A549 (cell line): ENCODE measurements at regions not wholly inside any gene's neighbourhood (a gene's known extent, or its start where the extent isn't known, plus 50 kb on each side); places are given as distances from the start of the nearest gene placed in this dataset.

Experiments used
- ATAC-seq, 2 experiments: fragments of 200-7000 bp in 1 of 2; fragments of >200 bp in 1 of 2; cut with Nextera tagmentation in 1 of 2; cut with Tn5 transposase in 1 of 2; 3 replicates each; pipeline versions ENCODE4 v1.8.0 to v1.9.1; 2018 to 2020; ENCODE audit warnings: mild to moderate bottlenecking in 1 of 2, moderate library complexity in 1 of 2
- CTCF ChIA-PET: fragments of 300-600 bp; sonication (Branson Sonifier 250); formaldehyde crosslinking; extraction: SDS; loops from one replicate; lab custom pipeline; 2021; ENCODE audit warnings: antibody characterized with exemption, inconsistent platforms; lab: Yijun Ruan, JAX
- POLR2A ChIA-PET: fragments of 350-600 bp; formaldehyde crosslinking; extraction: SDS; loops from one replicate; lab custom pipeline; 2021; ENCODE audit warnings: antibody characterized with exemption, inconsistent platforms; lab: Yijun Ruan, JAX
- DNase-seq, 2 experiments: peaks; one replicate each; pipeline versions ENCODE4 v3.0.0 to v3.0.0-alpha.2; 2011 to 2016; ENCODE audit warnings: low read depth in 1 of 2, low spot score in 1 of 2
- FAIRE-seq: peaks from 2 replicates; lab custom pipeline; 2011; peaks lifted over from hg19 to GRCh38; lab: Jason Lieb, UNC
- H3K27ac ChIP-seq, 2 experiments: fragments of >200 bp; sonication (Bioruptor Twin); formaldehyde crosslinking; 3 replicates each; pipeline ENCODE4 v1.5.1; 2016 to 2017
- H3K4me1 ChIP-seq: fragments of >200 bp; sonication (Bioruptor Twin); formaldehyde crosslinking; 3 replicates; pipeline ENCODE4 v1.6.1; 2016
- H3K4me2 ChIP-seq: fragments of >200 bp; sonication (Bioruptor Twin); formaldehyde crosslinking; 3 replicates; pipeline ENCODE4 v1.6.1; 2016
- H3K4me3 ChIP-seq: fragments of >200 bp; sonication (Bioruptor Twin); formaldehyde crosslinking; 3 replicates; pipeline ENCODE4 v1.5.1; 2016
- H3K9me3 ChIP-seq: fragments of >200 bp; sonication (Bioruptor Twin); formaldehyde crosslinking; 3 replicates; pipeline ENCODE4 v1.6.1; 2016
- CBX8 ChIP-seq: fragments of 200-600 bp; sonication (generic); IDR thresholded peaks from 2 replicates; pipeline ENCODE4 v1.6.1; 2016
- CEBPB ChIP-seq, 2 experiments: fragments of >200 bp in 1 of 2; sonication (Bioruptor Twin) in 1 of 2; formaldehyde crosslinking in 1 of 2; IDR thresholded peaks; 2 replicates each; pipeline ENCODE4 v1.6.1; 2012 to 2016
- CHD4 ChIP-seq: fragments of 200-600 bp; sonication (generic); IDR thresholded peaks from 2 replicates; pipeline ENCODE4 v1.6.1; 2016; ENCODE audit warnings: antibody characterized with exemption, mild to moderate bottlenecking, borderline replicate concordance
- E2F6 ChIP-seq: IDR thresholded peaks from 2 replicates; pipeline ENCODE4 v1.6.1; 2012; ENCODE audit warnings: low read depth, borderline replicate concordance
- EHMT2 ChIP-seq: fragments of 200-600 bp; sonication (generic); IDR thresholded peaks from 2 replicates; pipeline ENCODE4 v1.6.1; 2016; ENCODE audit warnings: antibody characterized with exemption, low read depth, mild to moderate bottlenecking, moderate library complexity
- ELK1 ChIP-seq: fragments of 150-350 bp; IDR thresholded peaks from 2 replicates; pipeline ENCODE4 v1.6.1; 2014; ENCODE audit warnings: low read depth, mild to moderate bottlenecking, low read length
- EP300 ChIP-seq, 2 experiments: fragments of >200 bp; sonication (Bioruptor Twin); formaldehyde crosslinking; IDR thresholded peaks; 2 replicates in 1 of 2; 3 replicates in 1 of 2; pipeline ENCODE4 v1.6.1; 2016 to 2017
- ESRRA ChIP-seq: fragments of 150-350 bp; IDR thresholded peaks from 2 replicates; pipeline ENCODE4 v1.6.1; 2014; ENCODE audit warnings: mild to moderate bottlenecking, low read length, borderline replicate concordance
- FOSL2 ChIP-seq, 2 experiments: fragments of 450-650 bp in 1 of 2; fragments of >200 bp in 1 of 2; sonication (Bioruptor Twin) in 1 of 2; formaldehyde crosslinking; IDR thresholded peaks; 2 replicates each; pipeline versions ENCODE4 v1.5.0 to v1.6.1; 2016 to 2020; ENCODE audit warnings: mild to moderate bottlenecking in 1 of 2, moderate library complexity in 1 of 2
- GATA3 ChIP-seq: IDR thresholded peaks from 2 replicates; pipeline ENCODE4 v1.6.1; 2012; ENCODE audit warnings: borderline replicate concordance
- HEYL ChIP-seq: fragments of 250-450 bp; sonication (Bioruptor Pico); IDR thresholded peaks from 2 replicates; pipeline ENCODE4 v1.8.0; 2021; ENCODE audit warnings: mild to moderate bottlenecking, moderate library complexity
- HOXB13 ChIP-seq: fragments of 250-450 bp; sonication (Bioruptor Pico); IDR thresholded peaks from 2 replicates; pipeline ENCODE4 v1.5.0; 2020; ENCODE audit warnings: low read depth, mild to moderate bottlenecking, moderate library complexity
- HOXB5 ChIP-seq: fragments of 250-450 bp; sonication (Bioruptor Pico); IDR thresholded peaks from 2 replicates; pipeline ENCODE4 v1.5.0; 2020; ENCODE audit warnings: mild to moderate bottlenecking, moderate library complexity
- JUN ChIP-seq, 2 experiments: fragments of >200 bp; sonication (Bioruptor Twin); formaldehyde crosslinking; IDR thresholded peaks; 2 replicates in 1 of 2; 3 replicates in 1 of 2; pipeline ENCODE4 v1.6.1; 2016 to 2017
- JUNB ChIP-seq: fragments of >200 bp; sonication (Bioruptor Twin); formaldehyde crosslinking; IDR thresholded peaks from 2 replicates; pipeline ENCODE4 v1.6.1; 2016
- KDM1A ChIP-seq: fragments of 200-600 bp; sonication (generic); IDR thresholded peaks from 2 replicates; pipeline ENCODE4 v1.6.1; 2016; ENCODE audit warnings: low read depth, mild to moderate bottlenecking
- KDM5A ChIP-seq: fragments of 200-600 bp; sonication (generic); IDR thresholded peaks from 2 replicates; pipeline ENCODE4 v1.6.1; 2016; ENCODE audit warnings: antibody characterized with exemption, mild to moderate bottlenecking
- MAFK ChIP-seq: fragments of 450-650 bp; IDR thresholded peaks from 2 replicates; pipeline ENCODE4 v1.6.1; 2014; ENCODE audit not compliant: partially characterized antibody
- MAZ ChIP-seq: fragments of 150-350 bp; IDR thresholded peaks from 2 replicates; pipeline ENCODE4 v1.6.1; 2014; ENCODE audit warnings: antibody characterized with exemption, low read depth, low read length, borderline replicate concordance
- PBX3 ChIP-seq: IDR thresholded peaks from 2 replicates; pipeline ENCODE4 v1.6.1; 2012
- POLR2A ChIP-seq: IDR thresholded peaks from 2 replicates; pipeline ENCODE4 v1.6.1; 2012; ENCODE audit warnings: mild to moderate bottlenecking, low read length
- RARB ChIP-seq: fragments of 250-450 bp; sonication (Bioruptor Pico); IDR thresholded peaks from 2 replicates; pipeline ENCODE4 v1.8.0; 2021; ENCODE audit warnings: mild to moderate bottlenecking, moderate library complexity
- SMC3 ChIP-seq: fragments of >200 bp; sonication (Bioruptor Twin); formaldehyde crosslinking; IDR thresholded peaks from 3 replicates; pipeline ENCODE4 v1.6.1; 2018; ENCODE audit warnings: inconsistent platforms
- ZC3H11A ChIP-seq: fragments of 450-650 bp; IDR thresholded peaks from 2 replicates; pipeline ENCODE4 v1.6.1; 2014; ENCODE audit warnings: antibody characterized with exemption, mild to moderate bottlenecking
- ZSCAN20 ChIP-seq: fragments of 250-450 bp; sonication (Bioruptor Pico); IDR thresholded peaks from 2 replicates; pipeline ENCODE4 v1.8.0; 2022; ENCODE audit warnings: mild to moderate bottlenecking, moderate library complexity
- WGBS: methylation state at CpG from one replicate; pipeline ENCODE4 v1.1.6; 2017; ENCODE audit errors: missing lambda C conversion rate; 5-methylcytosine and 5-hydroxymethylcytosine counted together
- TF ChIP-seq, protein P1 (sequence below): fragments of 250-450 bp; sonication (Bioruptor Pico); IDR thresholded peaks from 2 replicates; pipeline ENCODE4 v1.5.0; 2021; ENCODE audit warnings: mild to moderate bottlenecking, moderate library complexity, borderline replicate concordance
- TF ChIP-seq, protein P2 (sequence below): fragments of 200-600 bp; sonication (generic); IDR thresholded peaks from 2 replicates; pipeline ENCODE4 v1.6.1; 2016; ENCODE audit warnings: antibody characterized with exemption, mild to moderate bottlenecking, moderate library complexity

- WGBS, result 92% methylated on average over 8 of the region's 8 CpGs
- DNase-seq (no peak), FAIRE-seq (no peak), ATAC-seq (no peak)
- CTCF ChIA-PET, result interaction anchor here (1.0 to 1.2 kb wide), 2 partner anchors 11 to 1061 kb away, joined by 3 to 4 read pairs; no protein-coding TSS in a partner anchor
- Histone ChIP-seq H3K9me3 (peaks cover 8% of the 10 kb centered on the region; the same call in 1 of the 3 replicates), H3K4me1 (peaks cover 35% of the 10 kb centered on the region), H3K27ac (peak overlapping the region in 1 of 2 experiments; percentile 60; a peak in 3 of 6 replicates), H3K4me2 (no peak overlapping the region), H3K4me3 (no peak overlapping the region)
- no peak for TF ChIP-seq ZC3H11A
- no peak for TF ChIP-seq SMC3
- no peak for TF ChIP-seq E2F6
- no peak for TF ChIP-seq ELK1
- no peak for TF ChIP-seq JUN (IDR thresholded peaks at IDR 0.05)
- TF ChIP-seq, protein P1, sequence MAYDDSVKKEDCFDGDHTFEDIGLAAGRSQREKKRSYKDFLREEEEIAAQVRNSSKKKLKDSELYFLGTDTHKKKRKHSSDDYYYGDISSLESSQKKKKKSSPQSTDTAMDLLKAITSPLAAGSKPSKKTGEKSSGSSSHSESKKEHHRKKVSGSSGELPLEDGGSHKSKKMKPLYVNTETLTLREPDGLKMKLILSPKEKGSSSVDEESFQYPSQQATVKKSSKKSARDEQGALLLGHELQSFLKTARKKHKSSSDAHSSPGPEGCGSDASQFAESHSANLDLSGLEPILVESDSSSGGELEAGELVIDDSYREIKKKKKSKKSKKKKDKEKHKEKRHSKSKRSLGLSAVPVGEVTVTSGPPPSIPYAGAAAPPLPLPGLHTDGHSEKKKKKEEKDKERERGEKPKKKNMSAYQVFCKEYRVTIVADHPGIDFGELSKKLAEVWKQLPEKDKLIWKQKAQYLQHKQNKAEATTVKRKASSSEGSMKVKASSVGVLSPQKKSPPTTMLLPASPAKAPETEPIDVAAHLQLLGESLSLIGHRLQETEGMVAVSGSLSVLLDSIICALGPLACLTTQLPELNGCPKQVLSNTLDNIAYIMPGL (CRISPR knock-in tag), result no peak
- TF ChIP-seq JUNB, result no peak
- no peak for TF ChIP-seq EP300 (IDR thresholded peaks at IDR 0.05)
- no peak for TF ChIP-seq EHMT2
- TF ChIP-seq HEYL, result no peak
- no peak for TF ChIP-seq MAFK
- TF ChIP-seq KDM1A, result no peak
- no peak for TF ChIP-seq RARB (CRISPR knock-in tag)
- no peak for TF ChIP-seq ZSCAN20 (CRISPR knock-in tag)
- no peak for TF ChIP-seq POLR2A
- no peak for TF ChIP-seq FOSL2 (IDR thresholded peaks at IDR 0.05)
- TF ChIP-seq FOSL2 (CRISPR knock-in tag; IDR thresholded peaks at IDR 0.05), result no peak
- POLR2A ChIA-PET, result no interaction called here
These were observed 652.6 kb downstream of the METTL15 start for GRCh38 chr11:28760676-28761390.

DNA sequence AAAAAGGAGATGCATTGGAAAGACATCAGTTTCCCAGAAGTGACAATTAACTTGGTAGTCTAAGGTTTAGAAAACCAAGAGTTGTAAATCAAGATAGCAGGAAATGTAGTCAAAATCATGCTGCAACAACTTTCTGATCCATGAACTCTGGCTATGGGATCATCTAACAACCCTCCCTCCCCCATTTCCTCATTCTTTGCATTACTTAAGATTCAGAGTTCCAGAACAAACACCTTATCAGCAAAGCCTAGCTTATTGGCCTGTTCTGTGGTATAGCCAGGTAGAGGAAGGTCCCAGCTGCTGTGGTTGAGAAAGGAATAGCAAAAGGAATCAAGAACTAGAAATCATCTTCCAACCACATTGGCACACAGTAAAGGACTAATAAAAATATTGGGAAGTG is 651.1 kb downstream of the METTL15 start:
- Histone ChIP-seq H3K27ac (peak overlapping the region; percentile 83 to 88), H3K4me2 (peak overlapping the region; percentile 11; the same call in 1 of the 3 replicates), H3K4me1 (peaks cover 35% of the 10 kb centered on the region), H3K9me3 (peaks cover 8% of the 10 kb centered on the region; the same call in 1 of the 3 replicates), H3K4me3 (no peak overlapping the region)
- POLR2A ChIA-PET, result no interaction called here
- ATAC-seq (peak in 1 of 2 experiments; percentile 19; a peak in 1 of 6 replicates), FAIRE-seq (peak; percentile 81), DNase-seq (peak in 1 of 2 experiments; percentile 74)
- CTCF ChIA-PET, result interaction anchor here (0.7 to 0.8 kb wide), 2 partner anchors 54 to 586 kb away, joined by 3 read pairs; no protein-coding TSS in a partner anchor
- TF ChIP-seq ESRRA (no peak), GATA3 (peak; percentile 55), RARB (CRISPR knock-in tag) (no peak), KDM1A (no peak), HEYL (no peak), PBX3 (no peak), MAZ (no peak), KDM5A (no peak), CEBPB (IDR thresholded peaks at IDR 0.05) (peak in 1 of 2 experiments; percentile 31; a peak in 1 of 4 replicates), CHD4 (no peak), CBX8 (no peak), HOXB5 (no peak), MAFK (no peak), HOXB13 (CRISPR knock-in tag) (no peak)
- TF ChIP-seq, protein P1 (CRISPR knock-in tag), result no peak
- TF ChIP-seq, protein P2, sequence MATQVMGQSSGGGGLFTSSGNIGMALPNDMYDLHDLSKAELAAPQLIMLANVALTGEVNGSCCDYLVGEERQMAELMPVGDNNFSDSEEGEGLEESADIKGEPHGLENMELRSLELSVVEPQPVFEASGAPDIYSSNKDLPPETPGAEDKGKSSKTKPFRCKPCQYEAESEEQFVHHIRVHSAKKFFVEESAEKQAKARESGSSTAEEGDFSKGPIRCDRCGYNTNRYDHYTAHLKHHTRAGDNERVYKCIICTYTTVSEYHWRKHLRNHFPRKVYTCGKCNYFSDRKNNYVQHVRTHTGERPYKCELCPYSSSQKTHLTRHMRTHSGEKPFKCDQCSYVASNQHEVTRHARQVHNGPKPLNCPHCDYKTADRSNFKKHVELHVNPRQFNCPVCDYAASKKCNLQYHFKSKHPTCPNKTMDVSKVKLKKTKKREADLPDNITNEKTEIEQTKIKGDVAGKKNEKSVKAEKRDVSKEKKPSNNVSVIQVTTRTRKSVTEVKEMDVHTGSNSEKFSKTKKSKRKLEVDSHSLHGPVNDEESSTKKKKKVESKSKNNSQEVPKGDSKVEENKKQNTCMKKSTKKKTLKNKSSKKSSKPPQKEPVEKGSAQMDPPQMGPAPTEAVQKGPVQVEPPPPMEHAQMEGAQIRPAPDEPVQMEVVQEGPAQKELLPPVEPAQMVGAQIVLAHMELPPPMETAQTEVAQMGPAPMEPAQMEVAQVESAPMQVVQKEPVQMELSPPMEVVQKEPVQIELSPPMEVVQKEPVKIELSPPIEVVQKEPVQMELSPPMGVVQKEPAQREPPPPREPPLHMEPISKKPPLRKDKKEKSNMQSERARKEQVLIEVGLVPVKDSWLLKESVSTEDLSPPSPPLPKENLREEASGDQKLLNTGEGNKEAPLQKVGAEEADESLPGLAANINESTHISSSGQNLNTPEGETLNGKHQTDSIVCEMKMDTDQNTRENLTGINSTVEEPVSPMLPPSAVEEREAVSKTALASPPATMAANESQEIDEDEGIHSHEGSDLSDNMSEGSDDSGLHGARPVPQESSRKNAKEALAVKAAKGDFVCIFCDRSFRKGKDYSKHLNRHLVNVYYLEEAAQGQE, result no peak
